ENCODE measurements at regions not wholly inside any gene's neighbourhood (a gene's known extent, or its start where the extent isn't known, plus 50 kb on each side); places are given as distances from the start of the nearest gene placed in this dataset.

DNA sequence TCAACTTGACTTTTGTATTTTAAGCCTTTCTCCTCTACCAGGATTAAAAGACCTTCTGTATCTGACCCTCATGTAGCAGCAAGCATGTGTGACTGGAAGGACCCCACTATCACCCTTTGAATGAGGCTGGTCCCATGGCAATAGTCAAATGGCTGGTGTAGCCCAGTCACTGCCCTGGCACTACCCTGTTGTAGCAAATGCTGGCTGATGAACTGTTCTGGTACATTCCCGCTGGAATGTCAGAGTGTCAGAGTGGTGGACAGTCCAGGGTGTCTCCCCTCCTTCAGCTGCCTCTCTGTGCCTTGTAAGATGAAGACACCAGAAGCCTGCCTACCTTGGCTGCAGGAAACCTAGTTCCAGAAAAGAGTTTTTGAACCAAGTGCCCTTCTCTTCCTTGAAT is 115.7 kb downstream of the ACKR3 start:
- H3K9ac ChIP-seq (ENCODE audit: low read length) = no peak overlapping the region
- peaks cover 19% of the 10 kb centered on the region for H3K4me1 ChIP-seq (ENCODE audit: control insufficient read depth, insufficient read depth, low read length)
- no peak overlapping the region for H3K27ac ChIP-seq (ENCODE audit: low read depth, low read length)
- H3K4me3 ChIP-seq (ENCODE audit: low read depth, low read length) = no peak overlapping the region
- no peaks in the 10 kb centered on the region for H3K9me3 ChIP-seq (ENCODE audit: control insufficient read depth, insufficient read depth, low read depth, low read length)
- H3K27me3 ChIP-seq (ENCODE audit: control insufficient read depth, insufficient read depth, low read length) = no peaks in the 10 kb centered on the region
- no peaks in the 10 kb centered on the region for H3K36me3 ChIP-seq (ENCODE audit: control insufficient read depth, insufficient read depth, low read length)

DNA sequence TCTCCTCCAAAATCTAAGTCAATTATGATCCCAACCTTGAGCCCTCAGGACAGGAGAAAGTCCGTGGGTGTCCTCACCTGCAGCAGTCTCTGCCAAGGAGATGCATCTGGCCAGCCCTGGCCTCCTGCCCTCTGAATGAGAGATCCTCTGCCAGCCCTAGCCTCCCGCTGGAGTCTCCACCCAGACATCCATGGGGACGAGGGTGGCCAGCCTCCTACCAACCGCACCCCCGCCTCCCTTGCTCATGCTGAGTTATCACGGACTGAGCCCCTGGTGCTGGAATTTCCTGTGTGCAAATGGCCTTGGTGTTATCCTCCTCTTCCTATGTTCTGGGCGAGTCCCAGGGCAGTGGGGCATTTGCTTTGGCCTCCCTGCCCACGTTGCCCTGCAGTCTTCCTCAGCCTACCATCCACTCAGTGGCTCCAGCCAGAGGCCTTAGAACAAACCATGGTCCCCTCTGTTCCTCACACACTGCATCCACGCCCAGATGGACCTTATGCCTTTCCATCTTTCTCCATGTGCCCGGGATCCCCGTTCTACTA is 116.4 kb downstream of the ACKR3 start:
- H3K9me3 ChIP-seq (ENCODE audit: control insufficient read depth, insufficient read depth, low read depth, low read length) = no peaks in the 10 kb centered on the region
- no peak overlapping the region for H3K27ac ChIP-seq (ENCODE audit: low read depth, low read length)
- H3K36me3 ChIP-seq (ENCODE audit: control insufficient read depth, insufficient read depth, low read length) = no peaks in the 10 kb centered on the region
- H3K9ac ChIP-seq (ENCODE audit: low read length) = no peak overlapping the region
- H3K4me1 ChIP-seq (ENCODE audit: control insufficient read depth, insufficient read depth, low read length) = peaks cover 19% of the 10 kb centered on the region
- H3K27me3 ChIP-seq (ENCODE audit: control insufficient read depth, insufficient read depth, low read length) = no peaks in the 10 kb centered on the region
- no peak overlapping the region for H3K4me3 ChIP-seq (ENCODE audit: low read depth, low read length)

DNA sequence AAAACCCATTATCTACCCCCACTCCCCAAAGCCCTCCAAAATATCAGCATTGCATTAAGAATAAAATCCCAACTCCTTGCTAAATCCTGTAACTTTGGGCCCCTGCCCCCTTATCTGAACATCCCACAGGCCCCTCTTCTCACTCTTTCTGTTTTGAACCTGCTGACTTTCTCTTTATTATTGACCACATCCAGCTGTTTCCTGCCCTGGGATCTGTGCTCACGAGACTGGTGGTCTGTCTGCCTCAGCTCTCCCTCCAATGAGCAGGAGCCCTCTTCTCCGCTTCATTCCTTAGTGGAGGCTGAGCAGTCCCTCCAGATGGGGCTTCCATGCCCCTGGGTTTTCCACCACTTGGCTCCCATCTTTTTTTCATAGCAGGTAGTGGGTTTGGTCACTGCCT is 116.9 kb downstream of the ACKR3 start:
- no peaks in the 10 kb centered on the region for H3K9me3 ChIP-seq (ENCODE audit: control insufficient read depth, insufficient read depth, low read depth, low read length)
- H3K9ac ChIP-seq (ENCODE audit: low read length) = no peak overlapping the region
- no peak overlapping the region for H3K27ac ChIP-seq (ENCODE audit: low read depth, low read length)
- H3K27me3 ChIP-seq (ENCODE audit: control insufficient read depth, insufficient read depth, low read length) = no peaks in the 10 kb centered on the region
- no peaks in the 10 kb centered on the region for H3K36me3 ChIP-seq (ENCODE audit: control insufficient read depth, insufficient read depth, low read length)
- H3K4me3 ChIP-seq (ENCODE audit: low read depth, low read length) = no peak overlapping the region
- peaks cover 19% of the 10 kb centered on the region for H3K4me1 ChIP-seq (ENCODE audit: control insufficient read depth, insufficient read depth, low read length)

DNA sequence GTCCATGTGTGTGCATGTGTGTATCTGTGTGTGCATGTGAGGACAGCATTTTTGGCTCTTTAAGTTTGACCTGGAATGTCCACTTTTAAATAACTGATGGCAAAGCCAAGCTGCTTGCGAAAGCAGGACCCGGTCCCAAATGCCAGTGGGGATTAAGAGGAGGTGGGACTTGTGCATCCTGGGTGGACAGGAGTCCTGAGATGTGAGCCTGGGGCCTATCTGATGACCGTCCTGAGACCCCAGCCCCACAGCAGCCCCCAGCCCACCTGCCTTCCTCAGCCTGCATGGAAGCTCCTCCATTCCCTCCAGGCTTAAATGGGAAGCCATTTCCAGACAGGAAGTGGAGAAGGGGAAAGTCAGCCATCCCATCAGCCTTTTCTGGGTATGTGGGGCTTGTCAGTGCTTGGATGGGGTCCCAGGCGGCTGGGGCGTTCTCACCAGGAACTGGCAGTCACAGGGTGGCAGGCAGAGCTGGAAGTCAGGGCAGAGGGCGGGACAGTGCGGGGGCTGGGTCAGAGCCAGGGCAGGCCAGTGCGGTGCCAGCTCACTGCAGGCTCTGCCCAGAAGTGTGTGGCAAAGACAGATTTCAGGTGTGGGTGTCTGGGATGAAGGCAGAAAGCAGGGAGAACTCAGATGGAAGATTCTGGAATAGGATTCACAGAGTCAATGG is 117.8 kb downstream of the ACKR3 start:
- no peaks in the 10 kb centered on the region for H3K36me3 ChIP-seq (ENCODE audit: control insufficient read depth, insufficient read depth, low read length)
- H3K27ac ChIP-seq (ENCODE audit: low read depth, low read length) = no peak overlapping the region
- no peaks in the 10 kb centered on the region for H3K9me3 ChIP-seq (ENCODE audit: control insufficient read depth, insufficient read depth, low read depth, low read length)
- no peak overlapping the region for H3K9ac ChIP-seq (ENCODE audit: low read length)
- no peak overlapping the region for H3K4me3 ChIP-seq (ENCODE audit: low read depth, low read length)
- H3K4me1 ChIP-seq (ENCODE audit: control insufficient read depth, insufficient read depth, low read length) = peaks cover 19% of the 10 kb centered on the region
- H3K27me3 ChIP-seq (ENCODE audit: control insufficient read depth, insufficient read depth, low read length) = no peaks in the 10 kb centered on the region

DNA sequence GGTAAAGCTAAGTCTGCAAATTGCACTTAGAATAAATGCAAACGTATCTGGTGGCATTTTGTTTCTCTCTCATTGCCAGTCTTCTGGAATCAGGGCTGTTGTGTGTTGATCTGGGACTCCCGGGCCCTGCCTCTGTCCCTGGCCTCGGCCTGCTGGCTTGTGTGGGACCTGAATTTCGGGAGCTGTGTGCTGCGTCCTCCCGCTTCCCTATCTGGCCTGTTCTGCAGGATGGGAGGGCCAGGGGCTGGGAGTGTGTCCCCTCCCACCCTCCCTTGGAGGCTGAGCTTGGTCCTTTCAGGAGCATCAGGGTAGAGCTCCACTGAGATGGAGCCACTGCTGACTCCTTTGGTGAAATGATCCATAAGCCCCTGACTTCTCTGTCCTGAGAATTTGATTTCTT is 118.5 kb downstream of the ACKR3 start:
- Histone ChIP-seq H3K27ac (ENCODE audit: low read depth, low read length) (no peak overlapping the region), H3K9ac (ENCODE audit: low read length) (no peak overlapping the region), H3K4me3 (ENCODE audit: low read depth, low read length) (no peak overlapping the region), H3K4me1 (ENCODE audit: control insufficient read depth, insufficient read depth, low read length) (peaks cover 19% of the 10 kb centered on the region), H3K36me3 (ENCODE audit: control insufficient read depth, insufficient read depth, low read length) (no peaks in the 10 kb centered on the region), H3K27me3 (ENCODE audit: control insufficient read depth, insufficient read depth, low read length) (no peaks in the 10 kb centered on the region), H3K9me3 (ENCODE audit: control insufficient read depth, insufficient read depth, low read depth, low read length) (no peaks in the 10 kb centered on the region)

DNA sequence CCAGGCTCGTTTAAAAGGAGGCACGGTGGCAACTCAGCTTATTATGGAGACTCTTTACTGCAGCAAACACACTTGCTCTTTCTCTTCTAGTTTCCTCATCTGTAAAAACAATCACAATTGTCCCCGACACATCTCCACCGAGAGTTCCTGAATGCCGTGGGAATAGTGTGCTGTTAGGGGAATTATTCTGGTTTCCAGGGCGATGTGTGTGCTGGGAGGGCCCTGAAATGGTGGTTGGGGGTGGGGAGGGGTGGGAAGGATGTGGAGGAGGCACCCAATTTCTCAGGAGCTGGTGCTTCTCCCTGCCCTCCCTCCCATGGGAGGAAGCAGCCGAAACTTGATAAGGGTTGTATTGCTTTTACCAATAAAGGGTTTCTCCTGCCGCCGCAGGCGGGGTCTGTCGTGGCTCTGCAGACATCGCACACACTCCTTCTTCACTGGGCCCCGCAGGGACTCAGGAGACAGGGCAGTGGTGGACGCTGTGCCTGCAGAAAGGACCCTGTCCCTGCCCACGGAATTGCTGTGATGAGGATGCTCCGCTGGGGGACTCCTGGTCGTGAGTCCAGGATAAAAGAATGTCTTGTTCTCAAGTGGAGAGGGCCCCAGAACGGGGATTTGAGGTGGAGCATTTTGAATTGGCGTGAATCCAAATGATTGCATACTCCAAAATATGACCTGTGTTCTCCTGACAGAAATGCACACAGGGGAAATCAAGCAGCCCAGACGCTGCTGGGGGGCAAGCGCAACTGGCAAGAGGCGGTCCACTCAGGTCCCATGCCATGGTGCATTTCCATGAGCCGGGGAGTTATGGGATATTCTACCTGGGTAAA is 119.2 kb downstream of the ACKR3 start:
- H3K27ac ChIP-seq (ENCODE audit: low read depth, low read length) = no peak overlapping the region
- H3K36me3 ChIP-seq (ENCODE audit: control insufficient read depth, insufficient read depth, low read length) = no peaks in the 10 kb centered on the region
- peaks cover 23% of the 10 kb centered on the region for H3K4me1 ChIP-seq (ENCODE audit: control insufficient read depth, insufficient read depth, low read length)
- H3K9me3 ChIP-seq (ENCODE audit: control insufficient read depth, insufficient read depth, low read depth, low read length) = no peaks in the 10 kb centered on the region
- no peak overlapping the region for H3K4me3 ChIP-seq (ENCODE audit: low read depth, low read length)
- no peak overlapping the region for H3K9ac ChIP-seq (ENCODE audit: low read length)
- H3K27me3 ChIP-seq (ENCODE audit: control insufficient read depth, insufficient read depth, low read length) = no peaks in the 10 kb centered on the region

DNA sequence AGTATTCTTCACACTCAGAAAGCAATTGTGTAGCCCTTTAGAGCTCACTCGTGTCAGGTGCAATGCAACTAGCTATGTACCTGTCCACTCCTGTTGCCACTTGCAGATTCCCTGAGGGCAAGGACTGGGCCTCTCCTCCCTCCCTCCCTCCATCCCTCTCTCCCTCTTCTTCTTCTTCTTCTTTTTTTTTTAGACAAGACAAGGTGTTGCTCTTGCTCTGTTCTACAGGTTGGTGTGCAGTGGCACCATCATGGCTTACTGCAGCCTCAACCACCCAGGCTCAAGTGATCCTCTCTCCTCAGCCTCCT is 119.7 kb downstream of the ACKR3 start:
- H3K4me3 ChIP-seq (ENCODE audit: low read depth, low read length) = no peak overlapping the region
- no peak overlapping the region for H3K9ac ChIP-seq (ENCODE audit: low read length)
- no peaks in the 10 kb centered on the region for H3K27me3 ChIP-seq (ENCODE audit: control insufficient read depth, insufficient read depth, low read length)
- no peak overlapping the region for H3K27ac ChIP-seq (ENCODE audit: low read depth, low read length)
- H3K4me1 ChIP-seq (ENCODE audit: control insufficient read depth, insufficient read depth, low read length) = peaks cover 26% of the 10 kb centered on the region
- H3K9me3 ChIP-seq (ENCODE audit: control insufficient read depth, insufficient read depth, low read depth, low read length) = no peaks in the 10 kb centered on the region
- H3K36me3 ChIP-seq (ENCODE audit: control insufficient read depth, insufficient read depth, low read length) = no peaks in the 10 kb centered on the region

DNA sequence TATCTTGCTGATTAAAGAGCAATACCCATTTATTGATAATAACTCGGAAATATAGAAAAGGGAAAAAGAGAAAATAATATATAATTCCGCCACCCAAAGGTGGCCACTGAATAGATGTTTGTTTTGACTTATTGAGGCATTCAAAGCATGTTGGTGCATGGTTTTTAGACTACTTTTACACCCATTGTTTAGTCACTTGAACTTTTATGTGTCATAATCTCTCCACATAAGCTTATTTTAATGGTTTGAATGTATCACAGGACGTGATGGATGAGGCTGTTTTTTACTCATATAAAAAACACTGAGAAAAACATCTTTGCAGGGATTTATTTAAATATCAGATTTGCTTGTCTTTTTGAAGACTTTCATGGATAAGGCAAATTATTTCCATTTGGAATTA is 120.4 kb downstream of the ACKR3 start:
- peaks cover 21% of the 10 kb centered on the region for H3K4me1 ChIP-seq (ENCODE audit: control insufficient read depth, insufficient read depth, low read length)
- H3K4me3 ChIP-seq (ENCODE audit: low read depth, low read length) = no peak overlapping the region
- no peaks in the 10 kb centered on the region for H3K36me3 ChIP-seq (ENCODE audit: control insufficient read depth, insufficient read depth, low read length)
- no peaks in the 10 kb centered on the region for H3K9me3 ChIP-seq (ENCODE audit: control insufficient read depth, insufficient read depth, low read depth, low read length)
- H3K27me3 ChIP-seq (ENCODE audit: control insufficient read depth, insufficient read depth, low read length) = no peaks in the 10 kb centered on the region
- H3K9ac ChIP-seq (ENCODE audit: low read length) = no peak overlapping the region
- H3K27ac ChIP-seq (ENCODE audit: low read depth, low read length) = no peak overlapping the region

DNA sequence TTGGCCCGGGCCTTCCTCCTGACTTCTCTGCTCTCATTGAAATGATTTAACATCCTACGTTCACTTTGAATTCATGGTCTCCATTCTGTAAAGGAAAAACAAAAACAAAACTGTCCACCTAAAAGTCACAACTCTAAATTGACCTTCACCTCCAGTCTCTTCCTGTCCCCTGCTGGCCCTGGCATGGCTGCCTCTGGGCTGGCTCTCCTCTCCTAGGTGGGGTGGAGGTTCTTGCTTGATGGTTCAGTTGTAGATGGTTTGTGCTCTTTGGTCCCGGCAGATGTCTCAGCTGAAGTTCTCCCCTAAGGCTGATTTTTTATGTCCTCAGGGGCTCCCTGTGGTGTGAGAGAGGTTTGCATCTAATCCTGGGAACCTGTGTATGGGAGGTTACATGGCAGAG is 121.1 kb downstream of the ACKR3 start:
- Histone ChIP-seq H3K9ac (ENCODE audit: low read length) (no peak overlapping the region), H3K36me3 (ENCODE audit: control insufficient read depth, insufficient read depth, low read length) (no peaks in the 10 kb centered on the region), H3K27me3 (ENCODE audit: control insufficient read depth, insufficient read depth, low read length) (no peaks in the 10 kb centered on the region), H3K27ac (ENCODE audit: low read depth, low read length) (no peak overlapping the region), H3K9me3 (ENCODE audit: control insufficient read depth, insufficient read depth, low read depth, low read length) (no peaks in the 10 kb centered on the region), H3K4me3 (ENCODE audit: low read depth, low read length) (no peak overlapping the region), H3K4me1 (ENCODE audit: control insufficient read depth, insufficient read depth, low read length) (peaks cover 19% of the 10 kb centered on the region; the same call in 1 of the 2 replicates)

DNA sequence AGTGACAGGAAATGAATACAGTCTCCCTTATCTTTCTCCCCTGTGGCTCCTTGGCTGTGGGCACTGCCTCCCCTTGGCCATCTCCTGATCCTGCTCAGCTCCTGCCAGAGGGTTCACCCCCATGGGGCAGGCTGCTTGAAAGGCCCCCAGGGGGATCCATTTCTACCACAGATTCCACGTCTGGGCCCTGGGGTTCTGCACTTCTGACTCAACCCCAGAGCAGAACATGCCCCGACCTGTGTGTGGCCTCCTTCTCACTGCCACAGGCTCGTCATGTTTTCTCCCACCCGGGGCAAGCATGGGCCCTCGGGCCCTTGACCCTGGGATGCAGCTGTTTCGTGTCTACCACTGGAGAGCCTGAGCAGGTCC is 122.2 kb downstream of the ACKR3 start:
- Histone ChIP-seq H3K36me3 (ENCODE audit: control insufficient read depth, insufficient read depth, low read length) (no peaks in the 10 kb centered on the region), H3K9me3 (ENCODE audit: control insufficient read depth, insufficient read depth, low read depth, low read length) (no peaks in the 10 kb centered on the region), H3K27ac (ENCODE audit: low read depth, low read length) (no peak overlapping the region), H3K4me3 (ENCODE audit: low read depth, low read length) (no peak overlapping the region), H3K4me1 (ENCODE audit: control insufficient read depth, insufficient read depth, low read length) (peaks cover 11% of the 10 kb centered on the region; the same call in 1 of the 2 replicates), H3K9ac (ENCODE audit: low read length) (no peak overlapping the region), H3K27me3 (ENCODE audit: control insufficient read depth, insufficient read depth, low read length) (no peaks in the 10 kb centered on the region)

DNA sequence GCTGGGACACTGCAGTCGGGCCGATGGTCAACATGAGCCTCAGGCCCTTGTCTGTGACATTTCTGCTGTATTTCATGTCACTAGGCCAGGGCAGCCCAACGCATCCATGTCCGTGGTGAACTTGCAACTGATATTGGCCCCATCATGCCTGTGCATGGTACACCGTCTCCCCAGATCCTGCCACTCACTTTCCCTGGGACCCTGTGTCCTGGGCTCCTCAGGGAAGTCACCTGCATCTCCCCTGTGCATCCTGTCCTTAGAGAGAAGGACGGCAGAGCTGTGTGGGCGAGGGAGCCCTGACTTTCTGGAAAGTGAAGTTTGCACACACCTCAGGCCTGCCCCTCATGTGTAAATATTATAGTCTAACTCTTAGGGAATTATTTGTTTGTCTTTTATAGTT is 123.3 kb downstream of the ACKR3 start:
- H3K27me3 ChIP-seq (ENCODE audit: control insufficient read depth, insufficient read depth, low read length) = no peaks in the 10 kb centered on the region
- no peak overlapping the region for H3K4me3 ChIP-seq (ENCODE audit: low read depth, low read length)
- no peaks in the 10 kb centered on the region for H3K9me3 ChIP-seq (ENCODE audit: control insufficient read depth, insufficient read depth, low read depth, low read length)
- no peak overlapping the region for H3K27ac ChIP-seq (ENCODE audit: low read depth, low read length)
- H3K9ac ChIP-seq (ENCODE audit: low read length) = no peak overlapping the region
- no peaks in the 10 kb centered on the region for H3K36me3 ChIP-seq (ENCODE audit: control insufficient read depth, insufficient read depth, low read length)
- peaks cover 11% of the 10 kb centered on the region; the same call in 1 of the 2 replicates for H3K4me1 ChIP-seq (ENCODE audit: control insufficient read depth, insufficient read depth, low read length)
